NCI-H1417 treated with DMSO at 0.1 percent for 48 hours (cell line): ENCODE measurements at regions not wholly inside any gene's neighbourhood (a gene's known extent, or its start where the extent isn't known, plus 50 kb on each side); places are given as distances from the start of the nearest gene placed in this dataset.
"Not testable (repeated sequence)": the region's sequence is repeated elsewhere in the genome, so short reads cannot be mapped to it uniquely, and the experiment has no call there.

ENCODE experiments used
- DNase-seq: peaks from one replicate; lab custom pipeline; 2025; lab: John Stamatoyannopoulos, UW

DNA sequence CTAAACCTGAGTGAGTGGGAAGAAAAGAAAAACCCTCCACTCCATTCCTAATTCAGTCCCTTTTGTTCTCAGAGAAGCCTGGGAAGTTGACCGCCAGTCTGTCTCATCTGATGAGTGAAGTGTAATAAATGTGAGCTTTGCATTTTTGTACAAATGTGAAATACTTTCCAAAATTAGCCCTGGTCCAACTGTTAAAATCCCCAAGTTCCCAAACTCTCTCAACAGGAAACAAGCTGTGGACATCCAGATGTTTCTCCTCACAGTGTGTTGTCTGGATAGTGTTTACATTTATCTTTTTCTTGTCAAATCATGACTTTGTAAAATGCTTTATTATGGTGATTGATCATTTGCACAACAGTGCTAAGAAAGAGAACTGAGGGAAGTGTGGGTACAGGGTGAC lies 145.1 kb downstream of the TM2D1 start:
- DNase-seq, result no peak

DNA sequence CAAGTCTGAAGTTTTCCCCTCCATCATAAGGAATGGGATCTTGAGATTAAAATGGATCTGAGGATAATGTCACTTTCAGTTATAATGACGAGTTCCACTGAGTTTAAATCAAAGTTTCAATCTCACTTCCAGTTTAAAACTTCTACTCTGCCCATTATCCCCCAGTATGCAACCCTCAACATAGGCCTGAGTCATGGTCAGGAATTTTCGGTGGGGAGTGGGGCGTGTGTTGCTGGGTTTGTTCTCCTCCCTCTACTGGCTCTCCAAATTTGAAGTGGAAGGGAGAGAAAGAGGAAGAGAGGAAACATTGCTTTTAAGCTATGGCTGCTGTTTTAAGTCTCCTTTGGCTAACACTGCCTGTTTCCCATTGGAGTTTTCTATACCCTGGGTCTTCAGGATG lies 152.9 kb downstream of the TM2D1 start:
- DNase-seq, result no peak

DNA sequence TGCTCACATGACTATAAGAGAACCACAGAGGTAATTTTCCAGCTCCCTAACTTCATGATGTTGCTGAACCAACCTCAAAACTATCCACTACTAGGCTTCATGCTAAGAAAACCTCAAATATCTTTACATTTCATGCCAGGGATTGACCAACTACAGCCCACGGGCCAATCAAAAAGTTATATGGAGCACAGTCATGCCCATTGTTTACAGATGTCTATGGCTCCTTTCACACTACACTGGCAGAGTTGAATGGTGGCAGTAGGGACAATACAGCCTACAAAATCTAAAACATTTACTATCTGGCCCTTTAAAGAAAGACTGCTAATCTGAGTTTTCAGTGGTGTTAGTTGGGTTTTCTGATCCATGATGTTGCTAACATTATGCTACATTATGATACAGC lies 154.8 kb downstream of the TM2D1 start:
- DNase-seq, result no peak

DNA sequence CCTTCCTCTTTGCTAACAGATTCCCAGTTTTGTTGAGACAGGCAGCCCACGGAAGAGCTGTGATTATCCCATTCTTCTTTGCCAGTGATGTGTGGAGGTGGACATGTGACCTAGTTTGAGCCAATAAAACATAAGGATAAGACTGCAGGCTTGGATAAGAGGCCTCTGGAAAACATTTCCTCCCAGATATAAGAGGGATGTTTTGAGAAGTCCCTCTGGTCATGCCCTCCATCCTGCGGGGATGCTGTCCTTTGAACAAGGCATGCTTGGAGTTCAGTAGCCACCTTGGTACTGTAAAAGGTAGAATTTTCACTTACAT lies 155.7 kb downstream of the TM2D1 start:
- no peak for DNase-seq

DNA sequence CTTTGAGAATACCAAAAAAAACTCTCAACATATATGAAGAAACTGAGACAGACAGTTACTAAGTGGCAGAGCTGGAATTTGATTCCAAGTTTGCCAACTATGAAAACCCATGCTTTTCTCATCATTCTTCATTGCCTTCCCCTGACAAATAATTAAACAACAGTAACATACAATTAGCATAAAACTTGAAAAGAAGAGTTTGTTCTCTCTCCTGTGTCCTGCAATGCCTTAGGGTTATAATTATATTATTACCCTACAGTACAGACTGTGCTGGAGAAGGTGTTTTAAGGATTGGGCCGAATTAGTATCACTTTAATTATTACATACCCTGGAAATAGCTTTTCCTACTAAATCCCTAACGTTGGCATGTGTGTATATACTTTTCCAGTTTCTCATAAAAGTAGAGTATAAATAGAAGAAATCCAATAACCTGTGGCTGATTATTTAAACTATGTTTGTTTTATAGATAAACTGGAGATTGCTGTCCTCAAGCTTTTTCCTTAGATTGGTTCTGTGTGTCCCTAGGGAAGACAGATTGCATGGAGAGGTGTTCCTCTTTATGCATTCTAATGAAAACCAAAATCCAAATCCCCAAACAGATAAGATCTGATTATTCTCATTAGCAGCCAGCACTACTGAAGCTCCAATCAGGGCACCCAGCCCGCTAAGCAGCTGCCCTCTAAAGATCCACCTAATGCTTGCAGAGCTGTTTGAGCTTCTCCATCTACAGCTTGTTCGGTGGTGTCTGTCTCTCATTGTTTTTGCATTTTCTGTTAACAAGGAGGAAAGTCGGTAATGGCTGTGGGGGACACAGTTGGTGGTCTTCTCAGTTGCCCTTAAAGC lies 156.3 kb downstream of the TM2D1 start:
- DNase-seq, result no peak

DNA sequence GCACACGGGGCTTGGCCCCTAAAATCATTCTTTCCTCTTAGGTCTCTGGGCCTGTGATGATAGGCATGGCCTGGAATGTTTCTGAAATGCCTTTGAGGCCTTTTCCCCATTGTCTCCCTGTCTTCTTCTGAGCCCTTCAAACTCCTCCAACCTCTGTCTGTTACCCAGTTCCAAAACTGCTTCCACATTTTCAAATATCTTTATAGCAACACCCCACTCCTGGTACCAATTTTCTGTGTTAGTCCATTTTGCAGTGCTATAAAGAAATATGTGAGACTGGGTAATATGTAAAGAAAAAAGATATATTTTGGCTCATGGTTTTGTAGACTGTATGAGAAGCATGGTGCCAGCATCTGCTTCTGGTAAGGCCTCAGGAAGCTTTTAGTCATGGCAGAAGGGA lies 158.8 kb downstream of the TM2D1 start:
- no peak for DNase-seq

DNA sequence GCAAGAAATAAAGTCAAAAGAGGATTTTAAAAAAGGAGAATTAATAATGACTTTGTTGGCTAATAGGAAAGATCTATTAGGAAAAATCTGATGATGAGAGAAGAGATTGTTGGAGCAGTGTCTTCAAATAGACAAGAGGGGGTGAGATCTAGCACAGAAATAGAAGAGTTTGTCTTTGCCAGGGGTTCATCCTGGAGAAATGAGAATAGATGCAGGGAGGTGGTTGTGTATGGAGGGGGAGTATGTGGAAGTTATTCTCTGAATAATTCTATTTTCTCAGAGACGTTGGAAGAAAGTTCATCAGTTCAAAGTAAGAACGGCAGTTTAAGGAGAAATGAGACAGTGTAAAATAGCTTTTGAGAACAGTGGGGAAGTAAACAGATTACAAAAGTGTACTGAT lies 161.3 kb downstream of the TM2D1 start:
- DNase-seq, result no peak

DNA sequence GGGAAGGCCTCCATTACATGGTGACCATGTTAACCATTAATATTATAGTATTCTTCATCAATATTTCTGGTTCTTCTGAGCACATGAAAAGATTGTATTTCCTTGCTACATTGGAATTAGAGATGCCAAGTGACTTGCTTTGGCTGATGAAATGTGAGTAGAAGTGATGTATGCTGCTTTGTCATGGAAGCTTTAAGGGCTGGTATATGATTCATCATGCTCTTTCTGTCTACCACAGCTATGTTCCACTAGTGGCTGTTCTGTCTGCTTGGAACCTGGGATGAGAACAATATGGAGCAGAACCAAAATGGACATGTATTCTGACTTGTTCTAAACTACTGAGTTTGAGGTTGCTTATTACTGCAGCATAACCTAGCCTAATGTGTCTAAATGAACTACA lies 163.3 kb downstream of the TM2D1 start:
- no peak for DNase-seq

DNA sequence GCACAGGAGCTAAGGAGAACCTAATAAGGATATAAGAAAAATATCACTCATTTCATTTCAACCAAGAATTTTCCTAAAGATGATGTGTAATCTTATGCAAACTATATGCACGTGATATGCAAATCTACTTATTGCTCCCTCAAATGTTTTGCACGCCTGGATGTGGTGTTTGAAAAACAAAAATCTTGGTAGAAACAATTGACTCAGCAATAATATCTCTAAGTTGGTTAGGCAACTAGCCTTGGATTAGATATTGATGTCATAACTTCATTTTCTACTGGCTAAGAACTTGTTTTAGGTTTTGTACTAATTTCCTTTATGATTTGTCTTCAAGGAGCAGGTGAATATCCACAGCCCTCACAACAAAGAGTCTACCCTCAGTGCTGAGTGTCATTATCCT lies 164.6 kb downstream of the TM2D1 start:
- DNase-seq, result no peak

DNA sequence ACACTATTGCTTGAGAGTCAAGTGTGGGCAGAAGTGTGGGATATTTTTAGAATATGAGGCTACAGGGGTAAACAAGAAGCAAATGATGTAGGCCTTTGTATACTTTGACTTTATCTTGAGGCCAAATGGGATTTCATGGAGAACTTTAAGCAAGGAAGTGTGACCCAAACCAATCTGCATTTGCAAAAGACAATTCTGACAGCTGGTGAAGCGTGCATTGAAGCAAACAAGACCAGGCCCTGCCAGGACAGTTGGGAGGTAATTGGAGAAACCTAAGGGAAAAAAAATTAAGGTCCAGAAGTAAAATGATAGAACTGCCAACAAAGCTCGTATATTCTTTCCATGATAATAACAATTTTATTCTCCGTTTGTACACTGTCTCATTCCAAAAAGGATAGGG lies 168.3 kb downstream of the TM2D1 start:
- DNase-seq, result no peak

DNA sequence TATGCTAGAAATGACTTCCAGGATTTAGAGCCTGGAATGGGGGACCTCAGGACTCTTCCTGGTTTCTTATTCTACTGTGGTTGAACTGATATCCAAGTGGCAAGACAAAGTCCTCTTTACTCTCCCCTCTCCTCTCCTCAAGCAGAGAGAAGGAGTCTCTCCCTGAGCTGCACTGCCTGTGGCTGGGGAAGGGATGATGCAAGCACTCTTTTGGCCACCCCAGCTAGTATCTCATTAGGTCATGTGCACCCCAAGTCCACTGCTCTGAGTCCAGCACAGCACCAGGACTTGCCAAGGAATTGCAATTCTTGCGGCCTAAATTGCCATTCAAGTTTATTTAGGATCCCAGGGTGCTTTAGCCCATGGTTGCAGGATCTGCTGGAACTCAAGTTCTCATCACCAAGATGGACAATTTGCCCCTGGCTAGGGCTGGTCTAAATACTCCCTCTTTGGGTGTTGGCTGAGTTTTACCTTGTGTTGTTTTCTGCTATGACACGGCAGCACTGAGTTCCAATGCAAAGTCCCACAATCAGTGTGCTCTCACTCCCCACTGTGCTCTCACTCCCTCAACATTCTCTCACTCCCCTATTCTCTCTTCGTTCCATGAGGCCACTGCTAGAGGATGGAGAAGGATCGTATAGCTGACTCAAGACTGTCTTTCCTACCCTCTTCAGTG lies 172.2 kb downstream of the TM2D1 start:
- DNase-seq, result no peak

DNA sequence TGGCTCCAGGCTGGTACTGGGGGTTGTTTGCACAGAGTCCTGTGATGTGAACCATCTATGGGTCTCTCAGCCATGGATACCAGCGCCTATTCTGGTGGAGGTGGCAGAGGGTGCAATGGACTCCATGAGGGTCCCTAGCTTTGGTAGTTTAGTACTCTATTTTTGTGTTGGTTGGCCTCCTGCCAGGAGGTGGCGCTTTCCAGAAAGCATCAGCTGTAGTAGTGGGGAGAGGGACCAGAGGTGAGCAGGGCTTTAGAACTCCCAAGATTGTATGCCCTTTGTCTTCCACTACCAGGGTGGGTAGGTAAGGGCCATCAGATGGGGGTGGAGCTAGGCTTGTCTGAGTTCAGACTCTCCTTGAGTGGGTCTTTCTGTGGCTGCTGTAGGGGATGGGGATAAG lies 177.6 kb downstream of the TM2D1 start:
- not testable (repeated sequence) for DNase-seq

DNA sequence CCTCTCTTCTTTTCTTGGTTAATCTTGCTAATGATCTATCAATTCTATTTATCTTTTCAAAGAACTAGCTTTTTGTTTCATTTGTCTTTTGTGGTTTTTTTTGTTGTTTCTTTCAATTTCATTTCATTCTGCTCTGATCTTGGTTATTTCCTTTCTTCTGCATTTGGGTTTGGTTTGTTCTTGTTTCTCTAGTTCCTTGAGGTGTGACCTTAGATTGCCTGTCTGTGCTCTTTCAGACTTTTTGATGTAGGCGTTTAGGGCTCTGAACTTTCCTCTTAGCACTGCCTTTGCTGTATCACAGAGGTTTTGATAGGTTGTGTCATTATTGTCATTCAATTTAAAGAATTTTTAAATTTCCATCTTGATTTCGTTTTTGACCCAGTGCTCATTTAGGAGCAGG lies 180.1 kb downstream of the TM2D1 start:
- DNase-seq, result not testable (repeated sequence)

DNA sequence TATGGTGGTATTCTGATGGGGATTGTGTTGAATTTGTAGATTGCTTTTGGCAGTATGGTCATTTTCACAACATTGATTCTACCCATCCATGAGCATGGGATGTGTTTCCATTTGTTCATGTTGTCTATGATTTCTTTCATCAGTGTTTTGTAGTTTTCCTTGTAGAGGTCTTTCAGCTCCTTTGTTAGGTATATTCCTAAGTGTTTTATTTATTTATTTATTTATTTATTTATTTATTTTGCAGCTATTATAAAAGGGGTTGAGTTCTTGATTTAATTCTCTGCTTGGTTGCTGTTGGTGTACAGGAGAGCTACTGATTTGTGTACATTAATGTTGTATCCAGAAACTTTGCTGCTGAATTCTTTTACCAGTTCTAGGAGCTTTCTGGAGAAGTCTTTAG lies 181.4 kb downstream of the TM2D1 start:
- DNase-seq, result not testable (repeated sequence)

DNA sequence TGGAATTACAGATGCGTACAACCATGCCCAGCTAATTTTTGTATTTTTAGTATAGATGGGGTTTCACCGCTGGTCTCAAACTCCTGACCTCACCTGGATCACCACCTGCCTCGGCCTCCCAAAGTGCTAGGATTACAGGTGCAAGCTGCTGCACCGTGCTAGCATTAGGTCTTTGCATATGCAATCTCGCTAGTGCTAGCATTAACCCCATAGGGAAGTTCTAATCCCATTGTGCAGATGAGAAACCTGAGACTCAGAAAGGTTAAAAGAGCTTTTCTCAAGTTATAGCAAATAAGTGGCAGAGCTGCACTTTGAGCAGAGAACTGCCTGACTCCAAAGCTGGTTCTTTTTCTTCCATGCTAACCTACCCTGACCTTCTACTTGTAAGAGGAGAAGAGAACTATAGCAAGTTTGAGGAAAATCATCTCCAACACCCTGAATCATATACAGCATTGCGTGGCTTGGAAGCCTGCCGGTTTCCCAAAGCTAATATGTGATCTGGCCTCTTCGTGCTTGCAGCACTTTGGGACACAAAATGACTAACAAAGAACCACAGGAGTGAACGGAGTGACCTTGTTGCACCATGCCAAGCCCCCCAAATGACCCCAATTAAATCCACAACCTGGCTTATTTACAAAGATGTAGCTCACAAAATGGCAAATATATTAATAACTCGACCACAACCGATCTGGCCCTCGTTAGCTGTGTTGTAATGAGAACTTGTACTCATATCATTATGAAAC lies 185.1 kb downstream of the TM2D1 start:
- no peak for DNase-seq

DNA sequence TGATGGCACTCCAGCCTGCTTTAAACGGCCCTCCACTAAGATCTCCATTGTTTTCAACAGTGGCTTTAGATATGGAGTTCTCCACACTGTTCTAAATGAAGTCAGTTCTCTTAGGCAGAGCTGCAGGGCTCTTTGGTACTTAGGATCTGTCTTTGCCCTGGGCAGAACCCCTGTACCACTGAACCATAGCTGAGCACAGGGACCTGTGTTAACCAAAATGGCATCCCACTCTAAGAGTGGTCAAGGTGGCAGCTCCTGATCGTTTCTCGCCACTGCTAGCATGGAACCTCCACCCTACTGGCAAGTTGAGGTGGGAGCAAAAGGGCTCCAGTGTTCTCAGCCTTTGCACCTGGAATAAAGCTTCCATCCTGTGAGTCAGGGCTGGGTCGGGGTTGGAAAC lies 186.7 kb downstream of the TM2D1 start:
- no peak for DNase-seq

DNA sequence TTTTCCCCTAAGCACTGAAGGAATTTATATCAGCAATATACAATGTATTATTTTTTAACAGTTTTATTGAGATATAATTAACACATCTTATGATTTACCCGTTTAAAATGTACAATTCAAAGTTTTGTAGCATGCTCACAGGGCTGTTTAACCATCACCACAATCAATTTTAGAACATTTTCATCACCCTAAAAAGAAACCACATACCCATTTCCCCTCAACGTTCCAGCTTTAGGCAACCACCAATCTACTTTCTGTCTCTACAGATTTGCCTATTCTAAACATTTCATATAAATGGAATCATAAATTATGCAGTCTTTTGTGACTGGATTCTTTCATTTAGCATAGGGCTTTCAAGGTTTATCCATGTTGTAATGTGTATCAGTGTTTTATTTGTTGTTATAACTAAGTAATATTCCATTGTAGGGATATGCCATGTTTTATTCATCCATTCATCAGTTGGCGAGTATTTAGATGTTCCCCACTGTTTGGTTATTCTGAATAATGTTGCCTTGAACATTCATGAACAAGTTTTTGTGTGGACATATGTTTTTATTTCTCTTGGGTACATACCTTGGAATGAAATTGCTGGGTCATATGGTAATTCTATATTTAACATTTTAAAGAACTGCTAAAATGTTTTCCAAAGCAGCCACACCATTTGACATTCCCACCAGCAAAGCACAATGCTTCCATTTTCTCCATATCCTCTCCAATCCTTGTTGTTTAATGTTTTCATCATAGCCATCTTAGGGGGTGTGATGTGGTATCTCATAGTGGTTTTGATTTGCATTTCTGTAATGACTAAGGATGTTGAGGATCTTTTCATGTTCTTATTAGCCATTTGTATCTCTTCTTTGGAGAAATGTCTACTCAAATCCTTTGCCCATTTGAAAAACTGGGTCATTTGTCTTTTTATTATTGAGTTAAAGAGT lies 188.5 kb downstream of the TM2D1 start:
- no peak for DNase-seq

DNA sequence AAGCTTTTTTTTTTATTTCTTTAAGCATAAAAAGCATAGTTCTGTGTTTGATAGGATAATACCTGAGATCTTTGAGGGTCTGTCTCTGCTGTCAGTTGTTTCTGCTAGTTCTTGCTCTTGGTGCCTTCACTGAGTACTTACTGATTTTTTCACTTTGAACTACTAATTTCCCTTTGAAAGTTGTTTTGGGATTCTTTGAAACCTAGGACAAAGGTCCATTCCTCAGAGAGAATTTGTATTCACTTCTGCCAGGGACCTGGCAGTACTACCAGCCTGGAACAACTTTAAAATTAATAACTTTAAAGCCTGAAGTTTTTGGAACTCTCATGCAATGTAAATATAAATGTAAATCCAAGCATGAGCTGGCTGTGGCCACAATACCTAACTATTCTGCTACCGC lies 190.1 kb downstream of the TM2D1 start:
- DNase-seq, result no peak

DNA sequence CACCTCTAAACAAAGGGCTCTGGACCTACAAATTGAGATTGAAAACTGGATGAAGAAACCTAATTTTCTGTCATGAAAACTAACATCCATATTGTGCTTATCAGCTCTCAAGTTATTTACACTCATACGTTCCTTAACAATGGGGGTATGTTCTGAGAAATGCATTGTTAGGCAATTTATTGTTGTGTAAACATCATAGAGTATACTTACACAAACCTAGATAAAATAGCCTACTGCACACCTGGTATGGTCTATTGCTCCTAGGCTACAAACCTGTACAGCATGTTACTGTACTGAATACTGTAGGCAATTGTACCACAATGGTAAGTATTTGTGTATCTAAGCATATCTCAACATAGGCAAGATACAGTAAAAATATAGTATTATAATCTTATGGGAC lies 191.4 kb downstream of the TM2D1 start:
- DNase-seq, result no peak

DNA sequence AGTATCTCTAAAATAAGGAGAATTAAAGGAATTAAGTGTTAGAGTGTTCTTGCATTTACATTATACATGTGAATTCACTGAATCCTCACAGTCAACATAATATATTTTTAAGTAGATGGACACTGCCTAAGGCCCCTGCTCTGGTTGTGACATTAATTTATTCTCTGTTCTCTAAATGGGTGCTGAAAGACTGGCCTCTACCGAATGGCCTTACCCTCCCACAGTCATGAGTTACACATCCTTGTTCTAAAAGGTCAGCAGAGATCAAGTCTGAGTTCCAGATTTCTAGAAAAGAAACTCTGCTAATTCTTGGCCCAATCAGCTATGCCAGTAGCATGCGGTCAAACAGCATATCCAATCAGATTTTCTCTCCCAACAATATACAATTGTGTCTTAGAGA lies 193.2 kb downstream of the TM2D1 start:
- DNase-seq, result no peak

DNA sequence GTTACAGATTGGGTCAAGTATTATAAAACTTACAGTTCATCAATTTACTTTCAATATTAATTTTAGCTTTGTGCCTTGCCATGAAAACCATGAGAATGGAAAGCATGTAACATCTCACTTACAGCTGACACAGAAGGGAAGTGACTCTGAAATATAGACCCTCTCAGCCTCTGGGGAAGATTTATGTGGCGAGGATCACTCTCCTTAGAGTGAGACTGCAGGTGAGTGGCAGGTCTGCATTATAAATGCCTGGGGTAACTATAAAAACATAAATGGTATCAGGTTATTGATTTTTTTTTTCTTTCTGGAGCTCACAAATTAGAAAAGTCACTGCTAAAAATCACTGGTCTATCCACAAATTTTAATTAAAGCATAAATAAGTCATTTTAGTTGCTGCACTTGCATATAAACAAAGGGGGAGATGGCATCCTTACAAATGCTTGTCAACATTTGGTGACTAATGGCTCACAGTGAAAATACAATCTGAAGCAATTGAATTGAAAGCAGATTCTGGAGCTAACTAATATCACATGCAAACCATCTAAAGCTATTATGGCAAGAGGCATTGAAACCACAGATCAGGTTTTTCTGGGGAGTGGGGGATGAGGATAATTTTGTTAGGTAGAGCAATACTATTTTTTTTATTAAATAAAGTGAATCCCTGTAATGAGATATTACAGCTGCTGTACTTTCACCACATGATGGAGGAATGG lies 200.9 kb downstream of the TM2D1 start:
- DNase-seq, result no peak
